Liver (tissue), 7 donors: ENCODE measurements at regions not wholly inside any gene's neighbourhood (a gene's known extent, or its start where the extent isn't known, plus 50 kb on each side); places are given as distances from the start of the nearest gene placed in this dataset.

Experiments used
- DNase-seq: peaks from one replicate; pipeline ENCODE4 v3.0.0-alpha.2; 2017; ENCODE audit warnings: low spot score
- H3K27ac ChIP-seq, 2 donors: one replicate each; pipeline ENCODE4 v1.7.0; 2013; ENCODE audit warnings: inconsistent platforms in 2 of 2, low read length in 2 of 2, control low read depth in 1 of 2, low read depth in 1 of 2, mild to moderate bottlenecking in 1 of 2
- H3K27me3 ChIP-seq, 4 donors: one replicate each; pipeline versions ENCODE4 v1.6.1 to v1.7.0; 2013; ENCODE audit warnings: low read length in 3 of 4, inconsistent platforms in 1 of 4, mild to moderate bottlenecking in 1 of 4, moderate library complexity in 1 of 4; ENCODE audit not compliant: control insufficient read depth in 4 of 4, insufficient read depth in 4 of 4
- H3K36me3 ChIP-seq, 4 donors: one replicate each; pipeline versions ENCODE4 v1.6.1 to v1.7.0; 2013; ENCODE audit warnings: low read length in 3 of 4, mild to moderate bottlenecking in 3 of 4, low read depth in 1 of 4, moderate library complexity in 1 of 4; ENCODE audit not compliant: control insufficient read depth in 4 of 4, insufficient read depth in 3 of 4
- H3K4me1 ChIP-seq, 4 donors: one replicate each; pipeline versions ENCODE4 v1.6.1 to v1.7.0; 2013; ENCODE audit warnings: low read length in 3 of 4, mild to moderate bottlenecking in 3 of 4, moderate library complexity in 1 of 4; ENCODE audit not compliant: control insufficient read depth in 4 of 4, insufficient read depth in 4 of 4
- H3K4me3 ChIP-seq, 3 donors: one replicate each; pipeline versions ENCODE4 v1.6.1 to v1.7.0; 2013; ENCODE audit warnings: low read length in 3 of 3, control low read depth in 1 of 3, low read depth in 1 of 3, mild to moderate bottlenecking in 1 of 3
- H3K9ac ChIP-seq, 2 donors: one replicate each; pipeline ENCODE4 v1.7.0; 2013; ENCODE audit warnings: low read length in 2 of 2, mild to moderate bottlenecking in 2 of 2, moderate library complexity in 2 of 2, control low read depth in 1 of 2, low read depth in 1 of 2
- H3K9me3 ChIP-seq, 4 donors: one replicate each; pipeline versions ENCODE4 v1.6.1 to v1.7.0; 2013; ENCODE audit warnings: low read length in 3 of 4; ENCODE audit not compliant: control insufficient read depth in 4 of 4
- ATF3 ChIP-seq: IDR thresholded peaks from 2 replicates; pipeline ENCODE4 v1.6.1; 2016; ENCODE audit warnings: antibody characterized with exemption
- EGR1 ChIP-seq, 2 donors: IDR thresholded peaks; 2 replicates each; pipeline ENCODE4 v1.6.1; 2016 to 2018; ENCODE audit warnings: antibody characterized with exemption in 2 of 2, low read depth in 2 of 2
- FOXA1 ChIP-seq: IDR thresholded peaks from 2 replicates; pipeline ENCODE4 v1.6.1; 2016; ENCODE audit warnings: antibody characterized with exemption
- FOXA2 ChIP-seq: IDR thresholded peaks from 2 replicates; pipeline ENCODE4 v1.6.1; 2016; ENCODE audit warnings: antibody characterized with exemption
- GABPA ChIP-seq, 2 donors: IDR thresholded peaks in 1 of 2; conservative IDR thresholded peaks in 1 of 2; 2 replicates each; pipeline ENCODE4 v1.6.1; 2016; ENCODE audit warnings: antibody characterized with exemption in 2 of 2, mild to moderate bottlenecking in 1 of 2, moderate library complexity in 1 of 2
- HNF4A ChIP-seq, 2 donors: conservative IDR thresholded peaks; 2 replicates each; pipeline ENCODE4 v1.6.1; 2016; ENCODE audit warnings: antibody characterized with exemption in 2 of 2, mild to moderate bottlenecking in 2 of 2
- HNF4G ChIP-seq: IDR thresholded peaks from 2 replicates; pipeline ENCODE4 v1.6.1; 2016; ENCODE audit warnings: antibody characterized with exemption
- JUND ChIP-seq, 2 donors: IDR thresholded peaks; 2 replicates each; pipeline ENCODE4 v1.6.1; 2016; ENCODE audit warnings: antibody characterized with exemption in 2 of 2
- MAX ChIP-seq: IDR thresholded peaks from 2 replicates; pipeline ENCODE4 v1.6.1; 2016; ENCODE audit warnings: antibody characterized with exemption
- NR2F2 ChIP-seq: IDR thresholded peaks from 2 replicates; pipeline ENCODE4 v1.6.1; 2016; ENCODE audit warnings: antibody characterized with exemption
- RAD21 ChIP-seq, 2 donors: IDR thresholded peaks; 2 replicates each; pipeline ENCODE4 v1.6.1; 2016; ENCODE audit warnings: antibody characterized with exemption in 2 of 2, mild to moderate bottlenecking in 2 of 2
- REST ChIP-seq: IDR thresholded peaks from 2 replicates; pipeline ENCODE4 v1.6.1; 2016; ENCODE audit warnings: antibody characterized with exemption, mild to moderate bottlenecking
- RXRA ChIP-seq, 2 donors: IDR thresholded peaks; 2 replicates each; pipeline ENCODE4 v1.6.1; 2017 to 2018; ENCODE audit warnings: antibody characterized with exemption in 2 of 2, mild to moderate bottlenecking in 1 of 2
- SP1 ChIP-seq: IDR thresholded peaks from 2 replicates; pipeline ENCODE4 v1.6.1; 2018; ENCODE audit warnings: antibody characterized with exemption, mild to moderate bottlenecking
- TAF1 ChIP-seq: conservative IDR thresholded peaks from 2 replicates; pipeline ENCODE4 v1.6.1; 2016; ENCODE audit warnings: antibody characterized with exemption, mild to moderate bottlenecking
- YY1 ChIP-seq: IDR thresholded peaks from 2 replicates; pipeline ENCODE4 v1.6.1; 2016; ENCODE audit warnings: antibody characterized with exemption, mild to moderate bottlenecking
- ZBTB33 ChIP-seq: IDR thresholded peaks from 2 replicates; pipeline ENCODE4 v1.6.1; 2016; ENCODE audit warnings: antibody characterized with exemption
- WGBS: extraction: QIAGEN DNeasy Blood & Tissue Kit; methylation state at CpG from one replicate; pipeline ENCODE4 v1.1.7; 2013; 5-methylcytosine and 5-hydroxymethylcytosine counted together
- donor health status: healthy.
- donor health status: healthy.
- donor health status: healthy.
- donor health status: healthy.

GRCh38 chr14:37723515-37723914, 128.1 kb downstream of the TTC6 start:
- no peaks in the 10 kb centered on the region for H3K4me1 ChIP-seq
- H3K4me3 ChIP-seq, result no peak overlapping the region
- no peaks in the 10 kb centered on the region for H3K9me3 ChIP-seq
- DNase-seq, result no peak
- WGBS, result 72% methylated on average over 4 of the region's 4 CpGs
- H3K27ac ChIP-seq, result no peak overlapping the region
- peaks cover 0 to 3% (median 0%) of the 10 kb centered on the region in 4 donors for H3K36me3 ChIP-seq
- no peak overlapping the region for H3K9ac ChIP-seq
- TF ChIP-seq NR2F2, result no peak
- TF ChIP-seq YY1, result no peak
- no peak for TF ChIP-seq HNF4A (conservative IDR thresholded peaks at IDR 0.05)
- TF ChIP-seq EGR1 (IDR thresholded peaks at IDR 0.05; ENCODE audit: low read depth in 2 of 2), result no peak
- no peak for TF ChIP-seq RXRA (IDR thresholded peaks at IDR 0.05)
- TF ChIP-seq HNF4G, result no peak
- TF ChIP-seq ATF3, result no peak
- TF ChIP-seq JUND (IDR thresholded peaks at IDR 0.05), result no peak
- TF ChIP-seq FOXA1, result no peak
- H3K27me3 ChIP-seq, result no peaks in the 10 kb centered on the region

GRCh38 chr14:37726708-37727107, 131.3 kb downstream of the TTC6 start:
- Histone ChIP-seq H3K4me3 (no peak overlapping the region), H3K4me1 (no peaks in the 10 kb centered on the region), H3K36me3 (peaks cover 0 to 2% (median 0%) of the 10 kb centered on the region in 4 donors), H3K9me3 (no peaks in the 10 kb centered on the region), H3K27ac (no peak overlapping the region), H3K9ac (no peak overlapping the region), H3K27me3 (no peaks in the 10 kb centered on the region)
- no peak for DNase-seq
- no peak for TF ChIP-seq ATF3
- no peak for TF ChIP-seq JUND (IDR thresholded peaks at IDR 0.05)
- TF ChIP-seq MAX, result no peak
- TF ChIP-seq HNF4A (conservative IDR thresholded peaks at IDR 0.05), result no peak
- TF ChIP-seq TAF1, result no peak
- TF ChIP-seq FOXA1, result no peak
- no peak for TF ChIP-seq FOXA2
- TF ChIP-seq HNF4G, result no peak
- TF ChIP-seq EGR1 (IDR thresholded peaks at IDR 0.05; ENCODE audit: low read depth in 2 of 2), result no peak
- TF ChIP-seq REST, result no peak
- TF ChIP-seq GABPA (IDR thresholded peaks at IDR 0.05 in 1 of 2, conservative IDR thresholded peaks at IDR 0.05 in 1 of 2), result no peak
- no peak for TF ChIP-seq NR2F2
- TF ChIP-seq RAD21 (IDR thresholded peaks at IDR 0.05), result no peak
- no peak for TF ChIP-seq YY1
- no peak for TF ChIP-seq ZBTB33
- TF ChIP-seq SP1, result no peak
